ENCODE measurements at regions not wholly inside any gene's neighbourhood (a gene's known extent, or its start where the extent isn't known, plus 50 kb on each side); places are given as distances from the start of the nearest gene placed in this dataset.

- peak in 1 of 2 donors; percentile 70 for DNase-seq (ENCODE audit: low spot score in 2 of 2)
- WGBS, 2 donors, result 74 to 83% methylated on average over 15 of the region's 15 CpGs
- H3K4me3 ChIP-seq (ENCODE audit: low read depth, poor library complexity, severe bottlenecking), result no peak overlapping the region
- TF ChIP-seq CTCF (IDR thresholded peaks at IDR 0.05) (no peak), POLR2A (IDR thresholded peaks at IDR 0.05) (no peak)
- intact Hi-C loops (cut with DNase I; ENCODE audit: low total_unique reads), result no loop called here
Measured at GRCh38 chr9:93829271-93830011, 125.7 kb downstream of the BARX1 start.

GRCh38 chr9:93828331-93829097 lies 126.6 kb downstream of the BARX1 start:
- TF ChIP-seq POLR2A (IDR thresholded peaks at IDR 0.05) (no peak), CTCF (IDR thresholded peaks at IDR 0.05) (no peak)
- 81 to 83% methylated on average over 13 of the region's 13 CpGs for WGBS, 2 donors
- no peak overlapping the region for H3K4me3 ChIP-seq (ENCODE audit: low read depth, poor library complexity, severe bottlenecking)
- intact Hi-C loops (cut with DNase I; ENCODE audit: low total_unique reads), result no loop called here
- peak in 1 of 2 donors; percentile 76 for DNase-seq (ENCODE audit: low spot score in 2 of 2)

- TF ChIP-seq POLR2A (IDR thresholded peaks at IDR 0.05), result no peak
- TF ChIP-seq CTCF (IDR thresholded peaks at IDR 0.05), result no peak
- no peak overlapping the region for H3K4me3 ChIP-seq (ENCODE audit: low read depth, poor library complexity, severe bottlenecking)
- intact Hi-C loops (cut with DNase I; ENCODE audit: low total_unique reads), result no loop called here
- DNase-seq (ENCODE audit: low spot score in 2 of 2), result peak in 1 of 2 donors; percentile 86
- WGBS, 2 donors, result 9 to 18% methylated on average over 24 to 29 of the region's 43 CpGs
Measured at GRCh38 chr9:93827545-93828330, 127.4 kb downstream of the BARX1 start.

- intact Hi-C loops (cut with DNase I; ENCODE audit: low total_unique reads), result no loop called here
Measured at GRCh38 chr9:93826905-93827544, 128.1 kb downstream of the BARX1 start.

More at GRCh38 chr9:93826905-93827544, 128.1 kb downstream of the BARX1 start:
- peak in 1 of 2 donors; percentile 53 for DNase-seq (ENCODE audit: low spot score in 2 of 2)
- TF ChIP-seq CTCF (IDR thresholded peaks at IDR 0.05) (no peak), POLR2A (IDR thresholded peaks at IDR 0.05) (no peak)
- WGBS, 2 donors, result 48 to 49% methylated on average over 18 to 19 of the region's 20 CpGs
- H3K4me3 ChIP-seq (ENCODE audit: low read depth, poor library complexity, severe bottlenecking), result no peak overlapping the region
